Thoracic aorta (tissue), 2 donors: ENCODE measurements at regions not wholly inside any gene's neighbourhood (a gene's known extent, or its start where the extent isn't known, plus 50 kb on each side); places are given as distances from the start of the nearest gene placed in this dataset.

Source experiments
- ATAC-seq: fragments of 150-250 bp; one replicate; pipeline ENCODE4 v1.8.0; 2017; ENCODE audit warnings: low read depth; ENCODE audit not compliant: insufficient number of reproducible peaks, low FRiP score
- DNase-seq: peaks from one replicate; pipeline ENCODE4 v3.0.0-alpha.2; 2020; ENCODE audit warnings: low spot score
- H3K27ac ChIP-seq, 2 donors: fragments of 200-600 bp; sonication (generic); 1 replicate in 1 of 2; 2 replicates in 1 of 2; pipeline ENCODE4 v1.5.1; 2016; ENCODE audit warnings: mild to moderate bottlenecking in 2 of 2, moderate library complexity in 2 of 2
- H3K27me3 ChIP-seq: fragments of 200-600 bp; sonication (generic); replicated peaks from 2 replicates; pipeline ENCODE4 v1.6.0; 2016; ENCODE audit warnings: mild to moderate bottlenecking; ENCODE audit not compliant: insufficient read depth
- H3K36me3 ChIP-seq: fragments of 200-600 bp; sonication (generic); one replicate; pipeline ENCODE4 v1.5.1; 2016
- H3K4me1 ChIP-seq, 2 donors: fragments of 200-600 bp; sonication (generic); 1 replicate in 1 of 2; 2 replicates in 1 of 2; pipeline versions ENCODE4 v1.5.1 to v1.6.0; 2016; ENCODE audit warnings: low read depth in 2 of 2, mild to moderate bottlenecking in 1 of 2; ENCODE audit not compliant: control insufficient read depth in 1 of 2
- H3K4me3 ChIP-seq: fragments of 200-600 bp; sonication (generic); 2 replicates; pipeline ENCODE4 v1.5.1; 2016; ENCODE audit warnings: mild to moderate bottlenecking
- H3K9me3 ChIP-seq: fragments of 200-600 bp; sonication (generic); 2 replicates; pipeline ENCODE4 v1.5.1; 2016
- TF ChIP-seq, protein P1 (sequence below): fragments of 200-600 bp; sonication (generic); IDR thresholded peaks from one replicate; pipeline ENCODE4 v1.5.1; 2019; ENCODE audit warnings: antibody characterized with exemption

DNA sequence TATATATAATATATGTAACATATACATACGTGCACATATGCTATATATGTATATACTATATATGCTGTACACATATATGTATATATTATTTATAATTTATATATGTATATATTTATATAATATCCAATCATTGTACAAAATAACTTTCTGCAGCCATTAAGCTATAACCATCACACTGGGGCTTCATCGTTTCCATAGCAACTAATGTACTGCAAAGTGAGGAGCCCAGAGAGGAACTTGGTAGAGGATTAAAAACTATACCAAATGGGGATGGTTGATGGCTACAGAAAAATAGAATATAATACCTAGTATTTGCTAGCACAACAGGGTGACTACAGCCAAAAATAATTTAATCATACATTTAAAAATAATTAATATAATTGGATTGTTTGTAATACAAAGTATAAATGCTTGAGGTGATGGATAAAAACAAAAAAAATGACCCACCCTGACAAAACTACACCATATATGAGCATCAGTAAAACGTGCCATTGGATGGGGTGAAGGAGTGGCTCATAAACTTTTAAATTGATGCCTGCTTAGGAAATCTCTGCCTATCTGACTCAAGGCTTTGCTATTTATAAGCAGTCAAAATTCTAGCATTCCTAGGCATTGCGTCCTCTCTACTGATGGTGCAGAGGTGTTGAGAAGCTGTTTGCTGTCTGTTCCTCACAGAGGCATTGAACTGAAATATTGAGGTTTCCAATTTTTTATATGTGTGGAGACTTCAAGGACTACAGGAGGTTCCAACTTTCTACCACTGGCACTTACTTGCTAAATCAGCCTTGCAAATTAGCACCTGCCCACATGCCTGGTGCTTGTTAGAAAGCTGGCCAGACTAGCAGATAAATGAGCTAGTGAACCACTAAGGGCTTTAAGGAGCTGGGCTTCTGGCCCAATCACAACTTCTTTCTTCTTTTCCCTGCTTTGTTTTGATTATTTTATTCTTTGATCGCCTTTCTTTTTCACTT lies 190.1 kb downstream of the SCP2D1 start:
- no peak overlapping the region for H3K27ac ChIP-seq
- no peaks in the 10 kb centered on the region for H3K36me3 ChIP-seq
- H3K4me3 ChIP-seq, result no peak overlapping the region
- no peaks in the 10 kb centered on the region for H3K4me1 ChIP-seq
- H3K9me3 ChIP-seq, result no peaks in the 10 kb centered on the region
- TF ChIP-seq, protein P1, sequence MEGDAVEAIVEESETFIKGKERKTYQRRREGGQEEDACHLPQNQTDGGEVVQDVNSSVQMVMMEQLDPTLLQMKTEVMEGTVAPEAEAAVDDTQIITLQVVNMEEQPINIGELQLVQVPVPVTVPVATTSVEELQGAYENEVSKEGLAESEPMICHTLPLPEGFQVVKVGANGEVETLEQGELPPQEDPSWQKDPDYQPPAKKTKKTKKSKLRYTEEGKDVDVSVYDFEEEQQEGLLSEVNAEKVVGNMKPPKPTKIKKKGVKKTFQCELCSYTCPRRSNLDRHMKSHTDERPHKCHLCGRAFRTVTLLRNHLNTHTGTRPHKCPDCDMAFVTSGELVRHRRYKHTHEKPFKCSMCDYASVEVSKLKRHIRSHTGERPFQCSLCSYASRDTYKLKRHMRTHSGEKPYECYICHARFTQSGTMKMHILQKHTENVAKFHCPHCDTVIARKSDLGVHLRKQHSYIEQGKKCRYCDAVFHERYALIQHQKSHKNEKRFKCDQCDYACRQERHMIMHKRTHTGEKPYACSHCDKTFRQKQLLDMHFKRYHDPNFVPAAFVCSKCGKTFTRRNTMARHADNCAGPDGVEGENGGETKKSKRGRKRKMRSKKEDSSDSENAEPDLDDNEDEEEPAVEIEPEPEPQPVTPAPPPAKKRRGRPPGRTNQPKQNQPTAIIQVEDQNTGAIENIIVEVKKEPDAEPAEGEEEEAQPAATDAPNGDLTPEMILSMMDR, result no peak
- no peak for DNase-seq
- no peak for ATAC-seq
- H3K27me3 ChIP-seq, result no peaks in the 10 kb centered on the region

GRCh38 chr20:19004975-19005374 lies 191.4 kb downstream of the SCP2D1 start:
- Histone ChIP-seq H3K36me3 (no peaks in the 10 kb centered on the region), H3K27me3 (no peaks in the 10 kb centered on the region)
- no peak for DNase-seq

DNA sequence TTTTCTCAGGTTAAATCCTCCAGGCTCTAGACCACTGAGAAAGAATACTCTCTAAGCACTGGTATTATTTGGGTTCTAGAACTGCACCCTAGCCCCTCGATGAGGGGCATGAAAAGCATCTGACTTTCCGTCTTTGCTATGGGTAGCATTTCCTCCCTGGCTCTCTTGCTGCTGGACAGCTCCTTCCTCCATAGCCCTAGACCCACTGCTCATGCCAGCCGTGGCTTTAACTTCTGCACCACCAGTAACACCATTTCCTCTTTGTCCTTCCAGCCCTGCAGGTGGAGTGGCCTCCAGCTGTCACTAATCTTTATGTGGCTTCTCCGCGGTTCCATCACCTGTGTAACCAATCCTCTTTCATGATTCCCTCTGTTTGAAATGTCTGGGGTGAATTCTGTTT lies 194.9 kb downstream of the SCP2D1 start:
- H3K36me3 ChIP-seq, result no peaks in the 10 kb centered on the region
- TF ChIP-seq, protein P1, result no peak
- ATAC-seq, result no peak
- no peaks in the 10 kb centered on the region for H3K4me1 ChIP-seq
- H3K27me3 ChIP-seq, result no peaks in the 10 kb centered on the region
- no peak overlapping the region for H3K4me3 ChIP-seq
- H3K9me3 ChIP-seq, result no peaks in the 10 kb centered on the region
- no peak for DNase-seq
- no peak overlapping the region for H3K27ac ChIP-seq

More at GRCh38 chr20:19004975-19005374, 191.4 kb downstream of the SCP2D1 start:
- Histone ChIP-seq H3K4me3 (no peak overlapping the region), H3K4me1 (no peaks in the 10 kb centered on the region), H3K27ac (no peak overlapping the region), H3K9me3 (no peaks in the 10 kb centered on the region)
- ATAC-seq, result no peak
- TF ChIP-seq, protein P1, result no peak

- TF ChIP-seq, protein P1, result no peak
- Histone ChIP-seq H3K36me3 (no peaks in the 10 kb centered on the region), H3K4me1 (no peaks in the 10 kb centered on the region), H3K4me3 (no peak overlapping the region), H3K27ac (no peak overlapping the region), H3K27me3 (no peaks in the 10 kb centered on the region), H3K9me3 (no peaks in the 10 kb centered on the region)
- DNase-seq, result no peak
- ATAC-seq, result no peak
Observed at GRCh38 chr20:19009081-19009688, 195.6 kb downstream of the SCP2D1 start.

DNA sequence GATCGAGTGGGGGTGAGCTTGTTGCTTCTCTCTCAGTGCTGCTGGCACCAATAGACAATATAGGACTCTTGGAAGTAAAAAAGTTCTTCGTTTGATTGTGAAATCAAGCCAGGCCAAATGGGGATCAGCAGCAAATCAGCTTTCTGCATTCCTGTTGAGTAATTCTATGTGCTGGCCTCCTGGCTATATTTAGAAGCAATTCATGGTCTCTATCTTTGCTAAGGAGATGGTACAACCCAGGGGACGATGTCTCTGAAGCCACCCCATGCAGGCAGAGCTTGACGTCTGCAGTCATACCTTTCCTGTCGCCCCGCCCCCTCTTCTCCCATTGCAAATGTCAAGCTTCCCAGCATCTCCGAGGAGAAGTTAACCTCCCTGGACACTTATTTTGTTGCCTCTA lies 199.1 kb downstream of the SCP2D1 start:
- Histone ChIP-seq H3K27me3 (no peaks in the 10 kb centered on the region), H3K4me1 (no peaks in the 10 kb centered on the region), H3K36me3 (no peaks in the 10 kb centered on the region), H3K4me3 (no peak overlapping the region), H3K9me3 (no peaks in the 10 kb centered on the region), H3K27ac (no peak overlapping the region)
- ATAC-seq, result no peak
- TF ChIP-seq, protein P1, result no peak
- no peak for DNase-seq
